ENCODE measurements at regions not wholly inside any gene's neighbourhood (a gene's known extent, or its start where the extent isn't known, plus 50 kb on each side); places are given as distances from the start of the nearest gene placed in this dataset.

- H3K36me3 Mint-ChIP-seq, result peaks cover 33% of the 10 kb centered on the region
- ATAC-seq, result no peak
- TF ChIP-seq, protein P1, sequence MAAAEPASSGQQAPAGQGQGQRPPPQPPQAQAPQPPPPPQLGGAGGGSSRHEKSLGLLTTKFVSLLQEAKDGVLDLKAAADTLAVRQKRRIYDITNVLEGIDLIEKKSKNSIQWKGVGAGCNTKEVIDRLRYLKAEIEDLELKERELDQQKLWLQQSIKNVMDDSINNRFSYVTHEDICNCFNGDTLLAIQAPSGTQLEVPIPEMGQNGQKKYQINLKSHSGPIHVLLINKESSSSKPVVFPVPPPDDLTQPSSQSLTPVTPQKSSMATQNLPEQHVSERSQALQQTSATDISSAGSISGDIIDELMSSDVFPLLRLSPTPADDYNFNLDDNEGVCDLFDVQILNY (CRISPR knock-in tag; IDR thresholded peaks at IDR 0.05), result no peak
- TF ChIP-seq ZNF263 (CRISPR knock-in tag; IDR thresholded peaks at IDR 0.05; ENCODE audit: low read depth), result no peak
- TF ChIP-seq, protein P2, sequence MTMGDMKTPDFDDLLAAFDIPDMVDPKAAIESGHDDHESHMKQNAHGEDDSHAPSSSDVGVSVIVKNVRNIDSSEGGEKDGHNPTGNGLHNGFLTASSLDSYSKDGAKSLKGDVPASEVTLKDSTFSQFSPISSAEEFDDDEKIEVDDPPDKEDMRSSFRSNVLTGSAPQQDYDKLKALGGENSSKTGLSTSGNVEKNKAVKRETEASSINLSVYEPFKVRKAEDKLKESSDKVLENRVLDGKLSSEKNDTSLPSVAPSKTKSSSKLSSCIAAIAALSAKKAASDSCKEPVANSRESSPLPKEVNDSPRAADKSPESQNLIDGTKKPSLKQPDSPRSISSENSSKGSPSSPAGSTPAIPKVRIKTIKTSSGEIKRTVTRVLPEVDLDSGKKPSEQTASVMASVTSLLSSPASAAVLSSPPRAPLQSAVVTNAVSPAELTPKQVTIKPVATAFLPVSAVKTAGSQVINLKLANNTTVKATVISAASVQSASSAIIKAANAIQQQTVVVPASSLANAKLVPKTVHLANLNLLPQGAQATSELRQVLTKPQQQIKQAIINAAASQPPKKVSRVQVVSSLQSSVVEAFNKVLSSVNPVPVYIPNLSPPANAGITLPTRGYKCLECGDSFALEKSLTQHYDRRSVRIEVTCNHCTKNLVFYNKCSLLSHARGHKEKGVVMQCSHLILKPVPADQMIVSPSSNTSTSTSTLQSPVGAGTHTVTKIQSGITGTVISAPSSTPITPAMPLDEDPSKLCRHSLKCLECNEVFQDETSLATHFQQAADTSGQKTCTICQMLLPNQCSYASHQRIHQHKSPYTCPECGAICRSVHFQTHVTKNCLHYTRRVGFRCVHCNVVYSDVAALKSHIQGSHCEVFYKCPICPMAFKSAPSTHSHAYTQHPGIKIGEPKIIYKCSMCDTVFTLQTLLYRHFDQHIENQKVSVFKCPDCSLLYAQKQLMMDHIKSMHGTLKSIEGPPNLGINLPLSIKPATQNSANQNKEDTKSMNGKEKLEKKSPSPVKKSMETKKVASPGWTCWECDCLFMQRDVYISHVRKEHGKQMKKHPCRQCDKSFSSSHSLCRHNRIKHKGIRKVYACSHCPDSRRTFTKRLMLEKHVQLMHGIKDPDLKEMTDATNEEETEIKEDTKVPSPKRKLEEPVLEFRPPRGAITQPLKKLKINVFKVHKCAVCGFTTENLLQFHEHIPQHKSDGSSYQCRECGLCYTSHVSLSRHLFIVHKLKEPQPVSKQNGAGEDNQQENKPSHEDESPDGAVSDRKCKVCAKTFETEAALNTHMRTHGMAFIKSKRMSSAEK (CRISPR knock-in tag; IDR thresholded peaks at IDR 0.05; ENCODE audit: borderline replicate concordance), result no peak
- TF ChIP-seq ZNF281 (CRISPR knock-in tag; IDR thresholded peaks at IDR 0.05), result no peak
- no peak overlapping the region for H3K27ac Mint-ChIP-seq
- ChIA-PET POLR2A (no interaction called here), CTCF (no interaction called here)
- H3K27me3 Mint-ChIP-seq (ENCODE audit: low read depth), result peaks cover 6% of the 10 kb centered on the region
- no peak overlapping the region for H3K4me3 Mint-ChIP-seq
- peaks cover 63% of the 10 kb centered on the region for H3K9me3 Mint-ChIP-seq
- DNase-seq (ENCODE audit: low spot score), result no peak
- peaks cover 13% of the 10 kb centered on the region for H3K4me1 Mint-ChIP-seq
These were observed 352.1 kb downstream of the MLLT3 start for GRCh38 chr9:20270161-20270560.

GRCh38 chr9:20269620-20270019 lies 352.7 kb downstream of the MLLT3 start:
- peaks cover 63% of the 10 kb centered on the region for H3K9me3 Mint-ChIP-seq
- DNase-seq (ENCODE audit: low spot score) (no peak), ATAC-seq (no peak)
- H3K4me1 Mint-ChIP-seq, result peaks cover 13% of the 10 kb centered on the region
- H3K27me3 Mint-ChIP-seq (ENCODE audit: low read depth), result peaks cover 6% of the 10 kb centered on the region
- TF ChIP-seq ZNF138 (CRISPR knock-in tag; conservative IDR thresholded peaks at IDR 0.05), result no peak
- no peak for TF ChIP-seq CTCF (IDR thresholded peaks at IDR 0.05)
- TF ChIP-seq ESRRA (CRISPR knock-in tag; IDR thresholded peaks at IDR 0.05; ENCODE audit: borderline replicate concordance), result no peak
- no peak overlapping the region for H3K27ac Mint-ChIP-seq
- H3K36me3 Mint-ChIP-seq, result peaks cover 33% of the 10 kb centered on the region
- CTCF ChIA-PET, result no interaction called here
- POLR2A ChIA-PET, result no interaction called here
- H3K4me3 Mint-ChIP-seq, result no peak overlapping the region

- DNase-seq (ENCODE audit: low spot score), result no peak
- Mint-ChIP-seq H3K27me3 (ENCODE audit: low read depth) (peaks cover 6% of the 10 kb centered on the region), H3K27ac (no peak overlapping the region), H3K4me3 (no peak overlapping the region), H3K36me3 (peaks cover 33% of the 10 kb centered on the region), H3K4me1 (peaks cover 2% of the 10 kb centered on the region; the same call in 1 of the 2 replicates), H3K9me3 (peaks cover 51% of the 10 kb centered on the region)
- ChIA-PET CTCF (no interaction called here), POLR2A (no interaction called here)
- ATAC-seq, result no peak
- TF ChIP-seq FOXJ3 (CRISPR knock-in tag; IDR thresholded peaks at IDR 0.05; ENCODE audit: borderline replicate concordance) (no peak), TCF7 (CRISPR knock-in tag; IDR thresholded peaks at IDR 0.05; ENCODE audit: low read depth) (no peak), ZMAT4 (CRISPR knock-in tag; IDR thresholded peaks at IDR 0.05) (no peak), ATF3 (CRISPR knock-in tag; conservative IDR thresholded peaks at IDR 0.05) (no peak), PRRX2 (CRISPR knock-in tag; IDR thresholded peaks at IDR 0.05) (no peak), ZNF317 (CRISPR knock-in tag; IDR thresholded peaks at IDR 0.05; ENCODE audit: borderline replicate concordance, low read depth) (no peak), GABPB1 (CRISPR knock-in tag; IDR thresholded peaks at IDR 0.05) (no peak), ESRRA (CRISPR knock-in tag; IDR thresholded peaks at IDR 0.05; ENCODE audit: borderline replicate concordance) (no peak), CREM (CRISPR knock-in tag; IDR thresholded peaks at IDR 0.05) (no peak), CREB1 (CRISPR knock-in tag; IDR thresholded peaks at IDR 0.05) (no peak), ZBTB43 (CRISPR knock-in tag; IDR thresholded peaks at IDR 0.05) (no peak)
- TF ChIP-seq, protein P1 (CRISPR knock-in tag; IDR thresholded peaks at IDR 0.05), result no peak
- TF ChIP-seq, protein P3, sequence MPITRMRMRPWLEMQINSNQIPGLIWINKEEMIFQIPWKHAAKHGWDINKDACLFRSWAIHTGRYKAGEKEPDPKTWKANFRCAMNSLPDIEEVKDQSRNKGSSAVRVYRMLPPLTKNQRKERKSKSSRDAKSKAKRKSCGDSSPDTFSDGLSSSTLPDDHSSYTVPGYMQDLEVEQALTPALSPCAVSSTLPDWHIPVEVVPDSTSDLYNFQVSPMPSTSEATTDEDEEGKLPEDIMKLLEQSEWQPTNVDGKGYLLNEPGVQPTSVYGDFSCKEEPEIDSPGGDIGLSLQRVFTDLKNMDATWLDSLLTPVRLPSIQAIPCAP (CRISPR knock-in tag; IDR thresholded peaks at IDR 0.05), result no peak
These were observed 357.4 kb downstream of the MLLT3 start for GRCh38 chr9:20264896-20265295.
